Upper lobe of left lung (tissue), 6 donors: ENCODE measurements at regions not wholly inside any gene's neighbourhood (a gene's known extent, or its start where the extent isn't known, plus 50 kb on each side); places are given as distances from the start of the nearest gene placed in this dataset.
"Not testable (repeated sequence)": the region's sequence is repeated elsewhere in the genome, so short reads cannot be mapped to it uniquely, and the experiment has no call there.

Experiments used
- ATAC-seq, 2 donors: fragments of 200-7000 bp; cut with Tn5 transposase; one replicate each; pipeline ENCODE4 v1.9.1; 2022; ENCODE audit warnings: mild to moderate bottlenecking in 2 of 2, moderate library complexity in 2 of 2; ENCODE audit not compliant: low FRiP score in 2 of 2
- DNase-seq, 2 donors: peaks; one replicate each; pipeline ENCODE4 v3.0.0-alpha.2; 2019 to 2020
- H3K27ac ChIP-seq, 4 donors: fragments of 200-600 bp; sonication (generic); one replicate each; pipeline ENCODE4 v1.5.1; 2016 to 2019
- H3K27me3 ChIP-seq, 4 donors: fragments of 200-600 bp; sonication (generic); one replicate each; pipeline ENCODE4 v1.5.1; 2017 to 2019
- H3K36me3 ChIP-seq, 4 donors: fragments of 200-600 bp; sonication (generic); one replicate each; pipeline ENCODE4 v1.5.1; 2016 to 2019
- H3K4me1 ChIP-seq, 4 donors: fragments of 200-600 bp; sonication (generic); one replicate each; pipeline ENCODE4 v1.5.1; 2018 to 2019
- H3K4me3 ChIP-seq, 4 donors: fragments of 200-600 bp; sonication (generic); one replicate each; pipeline ENCODE4 v1.5.1; 2017 to 2019; ENCODE audit warnings: mild to moderate bottlenecking in 2 of 4, moderate library complexity in 1 of 4
- H3K9me3 ChIP-seq, 4 donors: fragments of 200-600 bp; sonication (generic); one replicate each; pipeline ENCODE4 v1.5.1; 2018 to 2019
- CTCF ChIP-seq, 6 experiments: fragments of 450-650 bp in 4 of 6; fragments of 200-600 bp in 2 of 6; sonication (generic) in 2 of 6; IDR thresholded peaks; one replicate each; pipeline ENCODE4 v1.5.1; 2016 to 2019; ENCODE audit warnings: antibody characterized with exemption in 6 of 6
- EP300 ChIP-seq, 4 donors: sonication (generic); formaldehyde crosslinking; IDR thresholded peaks; one replicate each; pipeline ENCODE4 v1.5.1; 2017; ENCODE audit warnings: antibody characterized with exemption in 4 of 4, control low read depth in 2 of 4
- POLR2A ChIP-seq, 4 donors: fragments of 450-650 bp; IDR thresholded peaks; one replicate each; pipeline ENCODE4 v1.5.1; 2016 to 2017; ENCODE audit warnings: antibody characterized with exemption in 4 of 4, mild to moderate bottlenecking in 2 of 4
- POLR2AphosphoS5 ChIP-seq, 2 donors: sonication (generic); formaldehyde crosslinking; IDR thresholded peaks; one replicate each; pipeline ENCODE4 v1.5.1; 2017; ENCODE audit warnings: antibody characterized with exemption in 2 of 2
- WGBS, 2 donors: methylation state at CpG; one replicate each; pipeline ENCODE4 v1.1.5; 2017 to 2018; 5-methylcytosine and 5-hydroxymethylcytosine counted together
- donor health status: DM: no; HTN: no; CAD: no; lungs with moderate emphysema.
- donor health status: DM: no; HTN: yes; CAD: no; lungs with severe emphysema.

- Histone ChIP-seq H3K9me3 (no peaks in the 10 kb centered on the region), H3K4me3 (no peak overlapping the region), H3K36me3 (no peaks in the 10 kb centered on the region), H3K4me1 (peaks cover 0 to 5% (median 0%) of the 10 kb centered on the region in 4 donors), H3K27ac (peak overlapping the region in 1 of 4 donors; percentile 30), H3K27me3 (no peaks in the 10 kb centered on the region)
- DNase-seq (peak in 1 of 2 donors; percentile 73), ATAC-seq (peak; percentile 59 to 85)
- peak in 4 of 6 experiments; percentile 25 to 60 (median 57) for TF ChIP-seq CTCF (IDR thresholded peaks at IDR 0.05)
- TF ChIP-seq POLR2A (IDR thresholded peaks at IDR 0.05), result no peak
- 20 to 40% methylated on average over 7 of the region's 7 CpGs for WGBS, 2 donors
These were observed 285.1 kb downstream of the CCSER2 start for GRCh38 chr10:84613336-84614021.

GRCh38 chr10:84626397-84627087 is 298.2 kb downstream of the CCSER2 start:
- no peaks in the 10 kb centered on the region for H3K36me3 ChIP-seq
- H3K4me1 ChIP-seq, result no peaks in the 10 kb centered on the region
- ATAC-seq (no peak), DNase-seq (no peak)
- WGBS, 2 donors, result 69 to 79% methylated on average over 6 of the region's 6 CpGs
- H3K27ac ChIP-seq, result no peak overlapping the region
- H3K9me3 ChIP-seq, result no peaks in the 10 kb centered on the region
- H3K27me3 ChIP-seq, result no peaks in the 10 kb centered on the region
- no peak overlapping the region for H3K4me3 ChIP-seq
- no peak for TF ChIP-seq POLR2AphosphoS5 (IDR thresholded peaks at IDR 0.05)
- TF ChIP-seq EP300 (IDR thresholded peaks at IDR 0.05), result no peak
- TF ChIP-seq CTCF (IDR thresholded peaks at IDR 0.05), result no peak
- TF ChIP-seq POLR2A (IDR thresholded peaks at IDR 0.05), result no peak

DNA sequence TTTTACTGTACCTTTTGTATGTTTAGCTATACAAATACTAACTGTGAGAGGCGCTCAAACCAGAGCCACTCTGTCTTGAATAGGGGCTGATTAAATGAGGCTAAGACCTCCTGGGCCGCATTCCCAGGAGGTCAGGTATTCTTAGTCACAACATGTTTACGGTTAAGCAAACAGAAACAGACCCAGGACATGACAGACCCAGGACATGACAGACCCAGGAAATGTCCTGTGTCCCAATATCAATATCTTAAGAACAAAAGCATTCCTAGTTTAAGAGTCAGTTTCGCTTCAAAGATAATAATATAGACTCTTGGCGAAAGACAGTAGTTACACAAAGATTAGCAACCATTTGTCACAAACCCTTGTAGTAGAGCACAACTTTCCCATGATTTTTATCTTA is 304.5 kb downstream of the CCSER2 start:
- DNase-seq (no peak), ATAC-seq (no peak)
- Histone ChIP-seq H3K4me3 (no peak overlapping the region), H3K27ac (no peak overlapping the region), H3K36me3 (no peaks in the 10 kb centered on the region), H3K27me3 (no peaks in the 10 kb centered on the region), H3K9me3 (no peaks in the 10 kb centered on the region), H3K4me1 (no peaks in the 10 kb centered on the region)
- TF ChIP-seq POLR2A (IDR thresholded peaks at IDR 0.05) (no peak), POLR2AphosphoS5 (IDR thresholded peaks at IDR 0.05) (no peak), CTCF (IDR thresholded peaks at IDR 0.05) (no peak), EP300 (IDR thresholded peaks at IDR 0.05) (no peak)
- 75 to 79% methylated on average over 5 of the region's 5 CpGs for WGBS, 2 donors

DNA sequence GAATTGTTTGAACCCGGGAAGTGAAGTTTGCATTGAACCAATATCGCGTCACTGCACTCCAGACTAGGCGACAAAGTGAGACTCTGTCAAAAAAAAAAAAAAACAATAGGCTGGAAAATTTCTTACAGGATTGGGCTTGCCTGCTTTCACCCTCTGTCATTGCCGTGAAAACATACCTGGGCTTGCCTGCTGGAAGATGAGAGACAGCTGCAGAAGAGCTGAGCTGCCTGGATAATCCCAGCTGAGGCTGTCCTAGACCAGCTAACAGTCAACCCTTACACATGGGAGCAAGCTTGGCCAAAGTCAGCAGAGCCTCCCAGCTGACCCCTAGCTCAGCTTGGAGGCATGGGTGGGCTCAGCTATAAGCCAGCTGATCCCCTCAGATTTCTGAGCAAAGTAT is 306.2 kb downstream of the CCSER2 start:
- TF ChIP-seq EP300 (IDR thresholded peaks at IDR 0.05), result no peak
- TF ChIP-seq POLR2A (IDR thresholded peaks at IDR 0.05), result no peak
- no peak for TF ChIP-seq POLR2AphosphoS5 (IDR thresholded peaks at IDR 0.05)
- no peak for TF ChIP-seq CTCF (IDR thresholded peaks at IDR 0.05)
- H3K9me3 ChIP-seq, result no peaks in the 10 kb centered on the region
- no peak for ATAC-seq
- no peak for DNase-seq
- H3K27ac ChIP-seq, result no peak overlapping the region
- no peaks in the 10 kb centered on the region for H3K27me3 ChIP-seq
- H3K36me3 ChIP-seq, result no peaks in the 10 kb centered on the region
- WGBS, 2 donors, result 79 to 96% methylated on average over 5 of the region's 5 CpGs
- no peak overlapping the region for H3K4me3 ChIP-seq
- H3K4me1 ChIP-seq, result no peaks in the 10 kb centered on the region

DNA sequence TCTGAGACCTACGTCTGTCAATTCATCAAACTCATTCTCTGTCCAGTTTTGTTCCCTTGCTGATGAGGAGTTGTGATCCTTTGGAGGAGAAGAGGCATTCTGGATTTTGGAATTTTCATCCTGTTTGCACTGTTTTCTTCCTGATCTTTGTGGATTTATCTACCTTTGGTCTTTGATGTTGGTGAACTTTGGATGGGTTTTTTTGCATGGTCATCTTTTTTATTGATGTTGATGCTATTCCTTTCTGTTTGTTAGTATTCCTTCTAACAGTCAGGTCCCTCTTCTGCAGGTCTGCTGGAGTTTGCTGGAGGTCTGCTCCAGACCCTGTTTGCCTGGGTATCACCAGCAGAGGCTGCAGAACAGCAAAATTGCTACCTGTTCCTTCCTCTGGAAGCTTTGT is 322.2 kb downstream of the CCSER2 start:
- H3K9me3 ChIP-seq, H3K36me3 ChIP-seq: not testable (repeated sequence)

More for the DNA sequence above, 322.2 kb downstream of the CCSER2 start:
- H3K27me3 ChIP-seq, ATAC-seq, H3K27ac ChIP-seq, H3K4me1 ChIP-seq, H3K4me3 ChIP-seq, DNase-seq: not testable (repeated sequence)
- WGBS, 2 donors, result 85 to 91% methylated on average over 1 of the region's 1 CpG
